ENCODE measurements at regions not wholly inside any gene's neighbourhood (a gene's known extent, or its start where the extent isn't known, plus 50 kb on each side); places are given as distances from the start of the nearest gene placed in this dataset.

DNA sequence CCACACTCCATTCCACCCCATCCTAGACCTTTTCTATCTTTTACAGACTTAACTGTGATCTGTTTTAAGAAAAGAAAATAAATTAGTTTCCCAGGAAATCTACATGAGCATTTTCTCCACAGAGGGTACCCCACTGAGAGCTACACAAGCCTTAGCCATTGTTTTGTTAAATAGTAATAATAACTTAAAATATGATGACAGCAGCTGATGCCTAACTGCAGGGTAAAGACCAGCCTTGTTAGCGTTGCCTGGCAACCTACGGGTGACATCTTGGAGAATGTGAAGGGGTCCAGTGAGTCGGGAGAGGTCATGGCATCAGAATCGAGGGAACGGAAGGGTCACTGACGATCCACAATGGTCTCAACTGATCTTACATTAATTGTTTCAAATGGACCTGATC lies 233.2 kb upstream of the PBX1 start:
- no peak for DNase-seq (ENCODE audit: insufficient read length, low spot score, missing footprints)
- H3K27me3 ChIP-seq (ENCODE audit: insufficient read depth, low read length) = no peaks in the 10 kb centered on the region
- no peaks in the 10 kb centered on the region for H4K20me1 ChIP-seq (ENCODE audit: insufficient read depth, low read length)
- no peaks in the 10 kb centered on the region for H3K9me3 ChIP-seq (ENCODE audit: low read depth, low read length)
- no peak overlapping the region for H3K27ac ChIP-seq (ENCODE audit: low read depth, low read length)
- H3K36me3 ChIP-seq (ENCODE audit: insufficient read depth, low read length) = no peaks in the 10 kb centered on the region
- H3K79me2 ChIP-seq (ENCODE audit: insufficient read depth, low read length) = no peaks in the 10 kb centered on the region
- no peak overlapping the region for H2AFZ ChIP-seq (ENCODE audit: low read length)
- TF ChIP-seq, protein P1, sequence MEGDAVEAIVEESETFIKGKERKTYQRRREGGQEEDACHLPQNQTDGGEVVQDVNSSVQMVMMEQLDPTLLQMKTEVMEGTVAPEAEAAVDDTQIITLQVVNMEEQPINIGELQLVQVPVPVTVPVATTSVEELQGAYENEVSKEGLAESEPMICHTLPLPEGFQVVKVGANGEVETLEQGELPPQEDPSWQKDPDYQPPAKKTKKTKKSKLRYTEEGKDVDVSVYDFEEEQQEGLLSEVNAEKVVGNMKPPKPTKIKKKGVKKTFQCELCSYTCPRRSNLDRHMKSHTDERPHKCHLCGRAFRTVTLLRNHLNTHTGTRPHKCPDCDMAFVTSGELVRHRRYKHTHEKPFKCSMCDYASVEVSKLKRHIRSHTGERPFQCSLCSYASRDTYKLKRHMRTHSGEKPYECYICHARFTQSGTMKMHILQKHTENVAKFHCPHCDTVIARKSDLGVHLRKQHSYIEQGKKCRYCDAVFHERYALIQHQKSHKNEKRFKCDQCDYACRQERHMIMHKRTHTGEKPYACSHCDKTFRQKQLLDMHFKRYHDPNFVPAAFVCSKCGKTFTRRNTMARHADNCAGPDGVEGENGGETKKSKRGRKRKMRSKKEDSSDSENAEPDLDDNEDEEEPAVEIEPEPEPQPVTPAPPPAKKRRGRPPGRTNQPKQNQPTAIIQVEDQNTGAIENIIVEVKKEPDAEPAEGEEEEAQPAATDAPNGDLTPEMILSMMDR (IDR thresholded peaks at IDR 0.05; ENCODE audit: extremely low read depth, low read depth, low read length) = no peak
- H3K4me2 ChIP-seq (ENCODE audit: insufficient read depth, low read length) = no peak overlapping the region
- no peaks in the 10 kb centered on the region for H3K4me1 ChIP-seq (ENCODE audit: insufficient read depth, low read length)
- H3K4me3 ChIP-seq (ENCODE audit: insufficient read depth, low read length) = no peak overlapping the region

DNA sequence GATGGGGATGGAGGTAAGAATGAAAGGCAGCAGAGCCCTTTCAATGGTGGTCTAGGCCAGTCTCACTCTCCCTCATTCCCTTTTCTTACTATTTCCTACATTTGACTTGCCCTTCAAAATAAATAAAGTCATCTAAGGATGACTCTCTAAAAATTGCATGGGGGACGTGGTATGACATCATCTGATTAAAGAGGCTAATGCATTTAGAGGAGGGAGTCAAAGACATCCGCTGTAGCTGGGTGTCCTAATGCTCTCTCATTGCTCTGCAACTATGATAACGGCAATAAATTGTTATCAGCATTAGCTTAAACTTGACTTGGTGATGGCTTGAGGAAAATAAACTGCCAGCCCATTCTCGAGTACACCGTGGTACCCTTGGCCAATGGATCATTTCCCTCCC lies 225.6 kb upstream of the PBX1 start:
- Histone ChIP-seq H3K79me2 (ENCODE audit: insufficient read depth, low read length) (no peaks in the 10 kb centered on the region), H3K4me2 (ENCODE audit: insufficient read depth, low read length) (no peak overlapping the region), H3K27ac (ENCODE audit: low read depth, low read length) (no peak overlapping the region), H3K4me1 (ENCODE audit: insufficient read depth, low read length) (no peaks in the 10 kb centered on the region), H3K36me3 (ENCODE audit: insufficient read depth, low read length) (no peaks in the 10 kb centered on the region), H2AFZ (ENCODE audit: low read length) (no peak overlapping the region), H4K20me1 (ENCODE audit: insufficient read depth, low read length) (no peaks in the 10 kb centered on the region), H3K4me3 (ENCODE audit: insufficient read depth, low read length) (no peak overlapping the region), H3K9me3 (ENCODE audit: low read depth, low read length) (no peaks in the 10 kb centered on the region), H3K27me3 (ENCODE audit: insufficient read depth, low read length) (no peaks in the 10 kb centered on the region)
- TF ChIP-seq, protein P1 (IDR thresholded peaks at IDR 0.05; ENCODE audit: extremely low read depth, low read depth, low read length) = no peak
- no peak for DNase-seq (ENCODE audit: insufficient read length, low spot score, missing footprints)

DNA sequence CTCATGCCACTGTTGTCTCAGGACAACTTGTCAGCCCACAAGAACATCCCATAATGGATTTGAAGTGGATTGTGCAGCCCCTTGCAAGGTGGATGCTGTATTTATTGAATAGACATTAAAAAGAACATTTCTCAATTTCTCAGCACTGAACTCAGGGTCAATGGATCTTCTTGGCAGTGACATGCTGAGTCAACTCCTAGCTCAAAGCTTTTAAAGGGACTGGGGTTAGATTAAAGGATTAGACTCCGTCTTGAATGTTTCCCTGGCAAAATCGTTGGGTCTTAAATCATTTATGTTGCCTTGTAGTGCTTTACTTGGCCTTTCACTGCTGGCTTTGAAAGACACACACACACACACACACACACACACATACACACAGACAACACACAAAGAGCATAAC lies 221.6 kb upstream of the PBX1 start:
- Histone ChIP-seq H3K36me3 (ENCODE audit: insufficient read depth, low read length) (no peaks in the 10 kb centered on the region), H3K27ac (ENCODE audit: low read depth, low read length) (no peak overlapping the region), H3K27me3 (ENCODE audit: insufficient read depth, low read length) (no peaks in the 10 kb centered on the region), H3K4me1 (ENCODE audit: insufficient read depth, low read length) (no peaks in the 10 kb centered on the region), H4K20me1 (ENCODE audit: insufficient read depth, low read length) (no peaks in the 10 kb centered on the region), H3K79me2 (ENCODE audit: insufficient read depth, low read length) (no peaks in the 10 kb centered on the region), H3K4me3 (ENCODE audit: insufficient read depth, low read length) (no peak overlapping the region), H3K9me3 (ENCODE audit: low read depth, low read length) (no peaks in the 10 kb centered on the region), H3K4me2 (ENCODE audit: insufficient read depth, low read length) (no peak overlapping the region), H2AFZ (ENCODE audit: low read length) (no peak overlapping the region)
- TF ChIP-seq, protein P1 (IDR thresholded peaks at IDR 0.05; ENCODE audit: extremely low read depth, low read depth, low read length) = no peak
- DNase-seq (ENCODE audit: insufficient read length, low spot score, missing footprints) = no peak

DNA sequence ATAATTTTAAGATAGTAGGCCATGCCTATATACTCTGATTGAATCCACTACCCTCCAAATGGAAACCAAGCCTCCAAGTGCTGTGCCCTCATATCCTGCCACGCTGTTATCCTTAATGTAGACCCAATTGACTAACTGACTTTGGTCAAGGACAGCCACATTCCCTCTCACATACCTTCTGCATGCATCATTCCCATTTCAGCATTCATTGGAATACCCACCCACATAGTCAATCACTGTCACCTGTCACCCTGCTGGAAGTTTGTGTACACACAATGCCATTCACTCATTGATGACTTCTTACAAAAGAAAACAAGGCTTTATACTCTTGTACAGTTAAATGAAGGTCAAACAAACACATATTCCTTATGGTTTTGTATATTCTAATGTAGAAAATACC lies 221.1 kb upstream of the PBX1 start:
- H3K4me3 ChIP-seq (ENCODE audit: insufficient read depth, low read length) = no peak overlapping the region
- no peak overlapping the region for H3K27ac ChIP-seq (ENCODE audit: low read depth, low read length)
- no peaks in the 10 kb centered on the region for H3K79me2 ChIP-seq (ENCODE audit: insufficient read depth, low read length)
- DNase-seq (ENCODE audit: insufficient read length, low spot score, missing footprints) = no peak
- no peaks in the 10 kb centered on the region for H3K27me3 ChIP-seq (ENCODE audit: insufficient read depth, low read length)
- no peak overlapping the region for H2AFZ ChIP-seq (ENCODE audit: low read length)
- no peaks in the 10 kb centered on the region for H4K20me1 ChIP-seq (ENCODE audit: insufficient read depth, low read length)
- H3K4me1 ChIP-seq (ENCODE audit: insufficient read depth, low read length) = no peaks in the 10 kb centered on the region
- no peaks in the 10 kb centered on the region for H3K36me3 ChIP-seq (ENCODE audit: insufficient read depth, low read length)
- no peak overlapping the region for H3K4me2 ChIP-seq (ENCODE audit: insufficient read depth, low read length)
- TF ChIP-seq, protein P1 (IDR thresholded peaks at IDR 0.05; ENCODE audit: extremely low read depth, low read depth, low read length) = no peak
- no peaks in the 10 kb centered on the region for H3K9me3 ChIP-seq (ENCODE audit: low read depth, low read length)
